ENCODE measurements at regions not wholly inside any gene's neighbourhood (a gene's known extent, or its start where the extent isn't known, plus 50 kb on each side); places are given as distances from the start of the nearest gene placed in this dataset.

GRCh38 chr18:66676699-66677098 lies 72.8 kb upstream of the CDH19 start:
- TF ChIP-seq CTCF (IDR thresholded peaks at IDR 0.05; ENCODE audit: insufficient read depth, low read length) (no peak), GABPA (IDR thresholded peaks at IDR 0.05; ENCODE audit: low read depth) (no peak)
